GM19238 (cell line): ENCODE measurements at regions not wholly inside any gene's neighbourhood (a gene's known extent, or its start where the extent isn't known, plus 50 kb on each side); places are given as distances from the start of the nearest gene placed in this dataset.
"Not testable (repeated sequence)": the region's sequence is repeated elsewhere in the genome, so short reads cannot be mapped to it uniquely, and the experiment has no call there.

Experiments
- DNase-seq: peaks from one replicate; pipeline ENCODE4 v3.0.0; 2011; ENCODE audit warnings: low spot score; ENCODE audit not compliant: insufficient read length

DNA sequence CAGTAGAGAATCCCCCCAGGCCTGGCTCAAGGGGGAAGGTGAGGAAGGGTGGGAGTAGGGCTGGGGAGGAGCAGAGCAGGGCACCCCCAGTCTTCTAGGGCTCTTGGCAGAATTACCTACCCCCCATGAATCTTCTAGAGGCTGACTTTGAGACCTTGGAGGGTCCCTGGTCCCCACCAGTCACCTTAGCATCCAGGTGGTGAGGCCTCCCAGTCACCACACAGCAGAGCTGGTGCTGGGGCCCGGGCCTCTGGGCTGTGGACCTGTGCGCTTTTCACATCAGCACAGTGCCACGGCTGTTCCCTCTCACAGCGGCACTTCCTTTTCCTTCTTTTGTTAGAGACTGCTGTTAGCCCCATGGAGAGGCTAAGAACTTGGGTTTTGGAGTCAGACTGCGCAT, 148.6 kb upstream of the PITX1 start:
- no peak for DNase-seq

DNA sequence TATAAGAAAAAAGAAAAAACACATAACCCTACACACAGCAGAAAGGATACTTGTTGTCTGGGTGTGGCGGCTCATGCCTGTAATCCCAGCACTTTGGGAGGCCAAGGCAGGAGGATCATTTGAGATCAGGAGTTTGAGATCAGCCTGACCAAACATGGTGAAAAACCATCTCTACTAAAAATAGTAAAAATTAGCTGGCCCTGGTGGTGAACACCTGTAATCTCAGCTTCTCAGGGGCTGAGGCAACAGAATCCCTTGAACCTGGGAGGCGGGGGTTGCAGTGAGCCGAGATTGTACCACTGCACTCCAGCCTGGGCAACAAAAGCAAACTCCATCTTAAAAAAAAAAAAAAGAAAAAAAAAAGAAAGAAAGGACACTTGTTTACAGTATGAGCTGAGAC, 147.6 kb upstream of the PITX1 start:
- DNase-seq: no peak

DNA sequence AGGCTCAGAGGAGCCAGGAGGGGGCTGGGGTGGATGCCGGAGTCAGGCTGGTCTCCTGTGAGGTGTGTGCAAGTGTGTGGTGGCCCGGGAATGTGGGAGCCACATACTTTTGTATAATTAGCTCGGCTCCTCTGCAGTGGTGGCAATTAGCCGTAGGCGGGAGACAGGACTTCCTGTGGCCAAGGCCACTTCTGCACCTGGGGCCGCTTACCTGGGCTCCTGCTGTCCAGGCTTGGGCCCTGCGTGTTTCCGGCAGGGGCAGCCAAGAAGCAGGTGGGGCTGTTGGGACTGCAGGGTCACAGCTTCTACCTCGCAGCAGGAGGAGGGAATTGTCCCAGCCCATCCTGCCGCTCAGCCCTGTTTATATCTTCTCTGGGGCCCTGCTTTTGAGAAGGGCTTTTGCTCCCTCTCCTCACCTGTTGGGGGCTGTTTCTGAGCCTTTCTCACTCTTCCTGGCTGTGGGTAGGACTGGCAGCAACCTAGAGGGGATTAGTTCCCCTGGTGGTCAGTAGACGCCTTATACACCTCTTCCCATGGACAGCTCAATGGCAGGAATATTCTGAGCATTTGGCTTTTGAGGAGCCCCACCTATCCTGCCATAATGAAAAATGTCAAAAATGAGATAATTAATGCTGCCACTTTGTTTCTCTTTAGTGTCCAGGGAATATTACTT, 145.4 kb upstream of the PITX1 start:
- DNase-seq: no peak

DNA sequence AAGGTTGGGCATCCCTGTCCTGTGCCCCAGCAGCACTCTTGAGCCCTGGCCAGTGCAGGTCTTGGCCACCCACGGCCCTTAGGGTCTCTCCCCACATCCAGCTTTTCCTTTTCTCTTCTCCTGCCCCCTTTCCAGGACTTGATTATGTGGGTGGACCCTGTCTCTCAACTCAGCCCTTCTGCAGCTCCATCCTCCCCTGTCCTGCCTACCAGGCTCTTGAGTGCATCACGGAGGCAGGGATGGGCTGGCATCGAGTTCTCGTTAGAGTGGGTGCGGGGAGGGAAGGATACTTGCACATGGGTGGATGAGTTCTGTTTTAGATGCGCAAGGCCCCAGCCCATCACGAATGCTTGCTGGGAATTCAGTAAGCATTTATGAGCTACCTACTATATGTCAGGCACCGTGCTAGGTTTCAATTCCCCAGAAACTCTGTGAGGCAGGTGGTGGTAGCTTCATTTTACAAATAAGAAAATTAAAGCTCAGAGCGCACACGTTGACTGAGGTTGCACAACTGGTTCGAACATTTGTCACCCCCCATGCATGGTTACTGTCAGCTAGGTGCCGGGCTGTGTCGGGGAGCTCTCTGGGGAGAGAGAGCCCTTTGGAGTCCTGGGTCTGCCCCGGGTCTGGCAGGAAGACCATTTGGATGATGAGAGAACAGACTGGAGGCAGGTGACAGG, 144.6 kb upstream of the PITX1 start:
- no peak for DNase-seq

DNA sequence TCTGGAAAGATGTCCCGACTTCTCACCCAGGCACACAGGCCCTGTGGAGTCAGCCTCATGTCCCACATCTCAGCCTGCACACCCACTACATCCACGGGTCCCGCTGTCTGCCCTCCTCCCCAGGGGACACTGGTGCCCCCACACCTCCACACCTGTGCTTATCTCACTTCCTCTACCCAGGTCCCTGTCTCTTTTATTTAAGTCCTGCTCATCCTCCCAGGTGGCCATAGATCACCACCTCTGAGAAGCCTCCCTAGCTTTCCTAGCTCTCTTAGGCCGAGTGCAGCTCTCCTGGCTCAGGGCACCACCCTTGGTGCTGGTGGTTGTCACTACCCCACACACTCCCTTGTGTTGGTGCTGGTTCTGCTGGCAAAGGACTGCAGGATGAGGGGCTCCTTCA, 143.6 kb upstream of the PITX1 start:
- no peak for DNase-seq

DNA sequence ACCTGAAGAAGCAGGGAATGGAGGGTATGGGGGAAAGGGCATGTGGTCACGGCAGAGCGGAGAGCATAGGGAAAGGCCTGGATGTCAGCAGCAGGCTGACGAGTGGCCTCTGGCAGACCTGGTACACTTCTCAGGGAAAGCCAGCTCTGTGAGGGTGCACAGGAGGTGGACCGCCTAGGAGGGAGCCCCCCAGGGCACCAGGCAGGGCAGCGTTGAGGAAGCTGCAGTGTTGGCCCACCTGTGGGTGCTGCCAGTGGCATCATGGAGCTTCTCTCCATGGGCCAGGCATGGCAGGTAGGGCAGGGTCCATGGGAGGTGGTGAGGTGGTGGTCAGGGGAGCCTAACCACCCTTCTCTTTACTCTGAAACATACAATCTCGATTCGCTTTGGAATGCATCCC, 143.0 kb upstream of the PITX1 start:
- DNase-seq: no peak

DNA sequence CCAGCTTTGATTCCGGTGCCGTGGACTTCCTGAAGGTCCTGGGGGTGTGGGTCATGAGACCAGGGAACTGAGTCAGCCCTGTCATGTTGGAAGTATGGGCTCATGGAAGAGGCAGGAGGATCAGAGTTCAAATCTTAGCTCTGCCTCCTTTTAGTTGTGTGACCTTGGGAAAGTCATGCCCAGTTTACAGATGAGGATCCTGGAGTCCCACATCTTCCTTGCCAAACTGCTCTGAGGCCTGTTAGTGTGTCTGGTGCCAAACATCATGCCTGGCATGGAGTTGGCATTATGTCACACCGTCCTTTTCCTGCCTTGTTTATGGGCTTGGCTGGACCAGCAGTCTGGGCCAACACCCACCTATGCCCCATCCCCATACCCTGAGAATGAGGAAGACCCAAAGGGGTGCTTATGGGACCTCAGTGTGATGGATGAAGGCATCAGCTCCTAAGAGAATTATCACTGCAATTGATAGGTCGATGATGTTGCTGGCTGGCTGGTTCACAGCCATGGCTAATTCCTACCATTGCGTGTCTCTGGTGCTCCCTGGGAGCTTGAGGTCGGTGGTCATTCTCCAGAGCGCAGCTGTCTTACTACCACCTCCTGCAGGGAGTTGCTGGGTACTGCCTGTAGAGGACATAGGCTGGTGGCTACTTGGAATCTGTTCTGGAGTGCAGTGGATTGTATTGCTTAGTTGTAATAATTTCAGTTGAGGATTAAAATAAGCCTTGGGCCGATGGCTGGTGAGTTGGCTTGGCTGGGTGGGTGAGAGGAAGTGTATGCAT, 140.5 kb upstream of the PITX1 start:
- no peak for DNase-seq

DNA sequence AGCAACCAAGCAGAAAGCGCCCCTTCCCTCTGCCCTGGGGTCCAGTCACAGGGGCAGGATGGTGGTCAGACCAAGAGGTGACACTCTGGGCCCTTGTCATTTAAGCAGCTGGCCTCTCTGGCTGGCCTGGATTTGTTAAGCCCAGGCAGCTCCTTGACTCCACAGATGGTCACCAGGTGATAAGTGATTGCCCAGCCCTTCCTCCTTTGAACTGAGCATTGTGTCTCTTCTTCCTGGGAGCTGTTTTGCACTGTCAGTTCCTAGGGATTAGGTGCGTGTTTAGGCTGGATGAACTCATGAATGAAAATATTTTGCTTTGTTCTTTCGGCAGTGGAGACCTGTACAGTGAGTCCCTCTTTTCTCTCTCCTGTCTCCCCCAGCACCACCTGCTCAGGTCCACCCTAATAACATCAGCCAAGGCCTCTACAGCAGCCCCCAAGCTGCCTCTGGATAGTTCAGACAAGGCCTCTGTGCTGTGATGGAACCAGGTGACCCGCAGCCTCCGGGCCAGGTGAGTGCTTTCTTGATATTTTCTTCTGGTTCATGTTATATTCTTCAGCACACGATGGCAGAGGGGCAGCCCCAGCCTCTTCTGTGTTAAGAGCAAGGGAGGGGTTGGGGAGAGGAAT, 139.7 kb upstream of the PITX1 start:
- DNase-seq: no peak

DNA sequence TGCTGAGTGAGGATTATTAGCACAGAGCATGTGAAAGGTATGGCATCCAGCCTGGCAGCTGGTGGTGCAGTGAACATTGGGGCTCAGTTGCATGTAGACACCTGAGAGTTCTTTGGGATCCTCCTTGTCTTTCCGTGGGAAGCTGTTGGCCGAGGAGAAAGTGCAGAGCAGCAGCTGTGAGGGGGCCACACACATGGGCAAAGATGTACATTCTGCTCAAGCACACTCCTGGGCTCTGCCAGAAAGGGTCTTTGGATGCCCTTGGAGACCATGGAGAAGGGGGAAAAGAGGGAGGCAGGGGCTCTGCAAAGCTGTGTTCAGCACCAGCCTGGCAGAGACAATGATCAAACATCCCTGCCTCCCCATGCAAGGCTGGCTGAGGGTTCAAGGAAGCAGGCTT, 138.7 kb upstream of the PITX1 start:
- DNase-seq: no peak

DNA sequence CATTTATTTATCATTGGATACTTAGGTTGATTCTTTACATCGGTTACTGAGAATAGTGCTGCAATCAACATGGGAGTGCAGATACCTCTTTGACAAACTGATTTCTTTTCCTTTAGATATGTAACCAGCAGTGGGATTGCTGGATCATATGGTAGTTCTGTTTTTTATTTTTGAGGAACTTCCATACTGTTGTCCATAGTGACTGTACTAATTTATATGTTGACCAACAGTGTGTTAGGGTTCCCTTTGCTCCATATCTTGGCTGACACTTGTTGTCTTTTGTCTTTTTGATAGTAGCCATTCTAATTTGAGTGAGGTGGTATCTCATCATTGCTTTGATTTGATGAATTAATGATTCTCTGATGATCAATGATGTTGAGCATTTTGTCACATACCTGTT, 137.3 kb upstream of the PITX1 start:
- DNase-seq: no peak

DNA sequence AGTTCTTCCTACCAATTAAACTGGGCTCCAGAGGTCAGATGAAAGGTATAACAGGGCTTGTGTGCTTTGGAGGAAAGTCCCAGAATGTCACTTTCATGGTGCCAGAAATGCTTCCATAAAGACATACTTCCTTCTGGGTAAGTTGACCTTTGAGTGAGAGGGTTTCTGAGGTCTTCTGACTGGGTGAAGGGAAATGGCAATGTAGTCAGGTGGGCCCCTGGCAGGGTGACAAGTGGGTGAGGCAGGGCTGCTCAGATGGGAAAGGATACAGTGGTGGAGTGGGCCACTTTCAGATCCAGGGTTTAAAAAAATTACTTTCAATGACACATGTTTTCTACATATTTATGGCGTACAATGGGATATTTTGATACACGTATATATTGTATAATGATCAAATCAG, 136.5 kb upstream of the PITX1 start:
- DNase-seq: no peak

DNA sequence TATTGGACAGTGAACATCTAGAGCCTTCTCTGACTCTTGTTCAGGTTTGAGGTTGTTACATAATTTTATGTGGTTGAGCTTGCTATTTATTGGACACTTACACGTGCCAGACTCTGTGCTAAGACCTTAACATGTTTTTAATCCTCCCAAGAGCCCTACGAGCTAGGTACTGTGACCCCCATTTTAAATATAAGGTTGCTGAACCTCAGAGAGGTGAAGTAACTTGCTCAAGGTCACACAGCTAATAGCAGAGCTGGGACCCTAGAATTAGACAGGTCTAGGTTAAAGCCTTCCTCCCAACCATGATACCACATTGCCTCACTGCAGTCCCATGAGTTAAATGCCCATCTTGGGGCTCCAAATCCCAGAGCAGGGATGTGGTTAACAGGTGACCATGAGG, 135.7 kb upstream of the PITX1 start:
- no peak for DNase-seq

DNA sequence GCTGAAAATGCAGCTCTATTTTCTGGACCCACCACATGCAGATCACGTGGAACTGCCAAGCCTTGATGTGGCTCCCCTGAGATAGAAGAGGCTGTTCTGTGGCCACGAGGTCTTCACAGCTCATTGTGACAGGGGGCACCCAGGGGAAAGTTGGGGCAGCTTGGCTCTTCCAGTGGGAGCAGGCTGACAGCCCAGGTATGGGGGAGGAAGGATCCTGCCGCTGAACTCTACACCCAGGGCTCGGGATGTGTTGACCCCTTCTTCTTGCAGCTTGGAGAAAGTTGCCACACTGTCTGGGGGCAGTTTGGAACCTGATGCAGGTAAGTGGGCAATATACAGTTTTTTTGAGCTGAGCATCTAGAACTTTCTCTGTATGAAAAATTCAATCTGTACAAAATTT, 133.6 kb upstream of the PITX1 start:
- DNase-seq: no peak

DNA sequence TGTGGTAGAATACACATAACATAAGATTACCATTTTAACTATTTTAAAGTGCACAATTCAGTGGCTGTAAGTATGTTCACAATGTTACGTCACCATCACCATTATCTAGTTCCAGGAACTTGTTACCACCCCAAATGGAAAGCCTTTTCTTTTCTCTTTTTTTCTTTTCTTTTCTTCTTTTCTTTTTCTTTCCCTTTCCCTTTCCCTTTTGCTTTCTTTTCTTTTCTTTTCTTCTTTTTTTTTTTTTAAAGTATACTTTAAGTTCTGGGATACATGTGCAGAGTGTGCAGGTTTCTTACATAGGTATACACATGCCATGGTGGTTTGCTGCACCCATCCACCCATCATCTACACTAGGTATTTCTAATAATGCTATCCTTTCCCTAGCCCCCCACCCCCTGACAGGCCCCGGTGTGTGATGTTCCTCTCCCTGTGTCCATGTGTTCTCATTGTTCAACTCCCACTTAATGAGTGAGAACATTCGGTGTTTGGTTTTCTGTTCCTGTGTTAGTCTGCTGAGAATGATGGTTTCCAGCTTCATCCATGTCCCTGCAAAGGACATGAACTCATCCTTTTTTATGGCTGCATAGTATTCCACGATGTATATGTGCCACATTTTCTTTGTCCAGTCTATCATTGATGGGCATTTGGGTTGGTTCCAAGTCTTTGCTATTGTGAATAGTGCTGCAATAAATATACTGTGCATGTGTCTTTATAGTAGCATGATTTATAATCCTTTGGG, 131.0 kb upstream of the PITX1 start:
- not testable (repeated sequence) for DNase-seq

DNA sequence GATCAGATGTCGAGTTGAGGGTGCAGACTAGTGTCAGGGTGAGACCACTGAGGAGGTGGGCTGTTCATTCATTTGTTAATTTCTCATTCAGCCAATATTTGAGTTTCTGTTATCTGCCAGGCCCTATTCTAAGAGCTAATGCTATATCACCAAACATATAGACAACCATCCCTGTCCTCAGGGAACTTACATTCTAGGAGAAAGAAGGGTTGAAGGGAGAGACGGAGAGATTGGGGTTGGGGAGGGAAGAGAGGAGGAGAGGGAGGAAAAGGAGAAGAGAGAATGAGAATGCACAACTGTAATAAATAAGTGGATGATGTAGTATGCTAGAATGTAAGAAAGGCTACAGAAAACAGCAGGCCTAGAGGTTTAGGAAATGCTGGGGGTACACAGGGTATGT, 129.9 kb upstream of the PITX1 start:
- DNase-seq: no peak

DNA sequence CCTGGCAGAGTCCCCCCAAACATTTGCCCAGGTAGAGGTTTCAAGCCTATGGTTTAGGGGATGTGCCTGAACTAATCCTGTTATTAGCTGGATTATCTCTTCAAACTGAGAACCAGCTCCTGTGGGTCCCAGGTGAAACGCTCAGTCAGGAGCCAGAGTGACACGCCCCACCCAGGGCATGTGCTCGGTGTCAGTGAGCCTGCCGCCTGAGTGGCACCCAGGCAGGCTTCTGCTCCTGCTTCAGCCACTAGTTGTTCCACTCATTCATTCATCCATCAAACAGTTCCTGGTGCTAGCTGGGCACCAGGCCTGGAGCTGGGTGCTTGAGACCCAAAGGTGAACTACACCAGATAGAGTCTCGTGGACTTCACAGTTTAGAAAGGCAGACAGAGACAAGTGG, 129.4 kb upstream of the PITX1 start:
- no peak for DNase-seq

DNA sequence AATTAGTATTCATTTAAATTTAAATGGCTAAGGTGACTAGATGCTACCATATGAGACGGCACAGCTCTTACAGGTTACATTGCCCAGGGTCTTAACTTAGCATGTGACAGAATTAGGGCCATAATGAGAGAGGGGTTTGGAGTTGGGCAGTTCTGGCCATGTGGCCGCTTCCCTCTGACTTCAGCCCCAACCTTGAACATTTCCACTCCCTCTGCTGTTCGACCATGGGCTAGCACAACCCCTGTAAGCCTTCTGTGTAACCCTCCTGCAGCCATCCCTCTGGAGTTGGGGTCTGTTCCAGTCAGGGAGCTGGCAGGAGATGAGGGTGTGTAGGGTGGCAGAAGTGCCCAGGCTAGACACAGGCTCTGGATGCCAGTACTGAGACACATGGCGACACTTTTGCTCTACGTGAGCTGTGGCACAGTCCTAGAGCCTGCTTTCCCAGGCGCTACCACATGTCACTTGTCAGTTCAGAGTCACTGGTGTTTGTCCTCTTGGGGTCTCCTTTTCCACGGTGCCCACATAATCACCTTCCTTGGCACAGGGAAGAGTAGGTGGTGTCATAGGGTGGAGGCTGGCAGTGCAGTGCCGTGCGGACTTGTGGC, 128.7 kb upstream of the PITX1 start:
- DNase-seq: no peak

DNA sequence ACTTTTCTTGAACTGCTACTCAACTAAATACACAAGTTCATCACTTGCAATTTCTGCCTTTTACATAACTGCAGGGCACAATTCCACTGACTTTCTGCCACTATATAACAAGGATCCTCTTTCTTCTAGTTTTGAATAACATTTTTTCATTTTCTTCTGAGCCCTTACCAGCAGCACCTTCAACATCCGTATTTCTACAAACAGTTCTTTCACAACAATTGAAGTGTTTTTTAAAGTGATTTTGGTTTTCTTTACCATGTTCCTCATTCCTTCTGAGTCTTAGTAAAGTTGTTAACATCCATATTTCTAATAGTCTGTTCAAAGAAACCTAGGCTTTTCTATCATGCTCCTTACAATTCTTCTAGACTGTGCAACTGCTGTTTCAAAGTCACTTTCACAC, 127.2 kb upstream of the PITX1 start:
- no peak for DNase-seq

DNA sequence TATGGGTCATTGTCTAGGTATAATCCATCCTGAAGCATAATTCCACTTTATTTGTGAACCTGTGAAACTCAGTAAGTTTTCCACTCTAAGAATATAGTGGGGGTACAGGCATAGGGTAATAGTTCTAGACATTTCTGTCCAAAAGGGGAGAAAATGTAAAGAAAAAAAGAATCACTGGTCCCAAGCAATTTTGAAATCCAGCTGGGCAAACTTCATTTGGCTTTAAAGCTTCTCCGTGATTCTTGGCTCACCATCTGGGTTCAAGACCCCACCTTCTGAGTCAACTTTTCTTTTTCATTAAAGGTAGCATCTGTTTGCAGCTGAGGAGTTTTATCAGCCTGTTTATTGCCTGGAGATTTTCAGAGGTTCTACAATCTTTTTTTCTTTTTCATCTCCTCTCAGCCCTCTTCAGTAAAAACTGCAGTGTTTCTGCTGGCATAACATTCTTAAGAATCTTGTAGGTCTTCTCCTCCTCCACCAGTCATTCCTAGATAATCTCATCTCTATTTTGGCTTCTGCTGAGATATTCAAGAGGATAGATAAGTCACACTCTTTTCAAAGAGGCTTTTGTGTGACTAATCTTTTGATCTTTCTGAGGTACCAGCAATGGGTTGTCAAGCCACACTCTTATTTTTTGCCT, 126.1 kb upstream of the PITX1 start:
- no peak for DNase-seq

DNA sequence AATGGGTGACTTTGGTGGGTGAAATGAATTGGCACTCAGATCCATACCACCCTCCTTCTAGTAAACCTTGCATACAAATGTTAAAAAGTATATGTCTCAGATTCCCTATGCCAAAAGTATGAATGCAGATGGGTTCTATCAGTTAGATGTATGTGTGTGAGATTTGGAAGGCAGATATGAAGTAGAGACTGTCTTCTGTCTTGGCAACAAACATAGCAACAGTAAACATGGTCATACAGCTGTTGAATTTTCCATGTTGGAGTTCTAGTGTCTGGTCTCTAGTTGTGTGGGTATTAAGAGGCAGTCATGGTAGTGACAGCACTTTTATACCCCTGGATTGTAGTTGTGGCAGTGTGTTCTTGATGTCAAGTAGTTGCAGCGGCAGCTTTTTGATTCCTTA, 125.6 kb upstream of the PITX1 start:
- no peak for DNase-seq

DNA sequence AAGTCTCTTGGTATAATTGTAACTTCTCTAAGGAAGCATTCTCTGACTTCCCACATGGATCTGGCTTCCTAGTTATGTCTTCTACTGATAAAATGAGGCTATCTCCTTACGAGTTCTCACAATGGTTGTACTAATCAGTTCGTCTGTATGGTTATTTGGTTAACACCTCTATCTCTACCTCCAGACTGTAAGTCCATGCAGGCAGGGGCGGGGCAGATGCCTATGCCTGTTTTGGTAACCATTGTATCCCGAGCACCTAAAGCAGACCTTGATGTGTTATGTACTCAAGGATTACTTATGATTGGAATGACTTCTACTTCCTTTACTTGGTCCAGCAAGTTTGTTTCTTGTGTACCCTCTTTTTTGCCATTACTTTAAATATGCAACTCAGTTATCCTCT, 125.0 kb upstream of the PITX1 start:
- DNase-seq: no peak
